IPS DF 6.9 (cell line): ENCODE measurements at regions not wholly inside any gene's neighbourhood (a gene's known extent, or its start where the extent isn't known, plus 50 kb on each side); places are given as distances from the start of the nearest gene placed in this dataset.

ENCODE experiments used
- DNase-seq: peaks from one replicate; pipeline ENCODE4 v3.0.0-alpha.2; 2013; ENCODE audit warnings: low read depth, low spot score
- H3K27ac ChIP-seq: one replicate; pipeline ENCODE4 v1.5.1; 2013; ENCODE audit warnings: low read length, control low read depth
- H3K27me3 ChIP-seq: 2 replicates; pipeline ENCODE4 v1.6.1; 2013; ENCODE audit warnings: mild to moderate bottlenecking, low read length; ENCODE audit not compliant: control insufficient read depth, insufficient read depth
- H3K36me3 ChIP-seq: 2 replicates; pipeline ENCODE4 v1.6.1; 2013; ENCODE audit warnings: low read length; ENCODE audit not compliant: control insufficient read depth, insufficient read depth
- H3K4me1 ChIP-seq: 2 replicates; pipeline ENCODE4 v1.6.1; 2013; ENCODE audit warnings: low read length; ENCODE audit not compliant: control insufficient read depth, insufficient read depth
- H3K4me3 ChIP-seq: 2 replicates; pipeline ENCODE4 v1.5.1; 2013; ENCODE audit warnings: mild to moderate bottlenecking, low read length
- H3K9me3 ChIP-seq: 2 replicates; pipeline ENCODE4 v1.6.1; 2013; ENCODE audit warnings: low read length, inconsistent platforms; ENCODE audit not compliant: control insufficient read depth, insufficient read depth
- WGBS: extraction: QIAGEN DNeasy Blood & Tissue Kit; methylation state at CpG from one replicate; pipeline ENCODE4 v1.1.7; 2013; ENCODE audit warnings: mixed read lengths, missing lambda C conversion rate; ENCODE audit not compliant: insufficient read length, insufficient coverage; 5-methylcytosine and 5-hydroxymethylcytosine counted together

DNA sequence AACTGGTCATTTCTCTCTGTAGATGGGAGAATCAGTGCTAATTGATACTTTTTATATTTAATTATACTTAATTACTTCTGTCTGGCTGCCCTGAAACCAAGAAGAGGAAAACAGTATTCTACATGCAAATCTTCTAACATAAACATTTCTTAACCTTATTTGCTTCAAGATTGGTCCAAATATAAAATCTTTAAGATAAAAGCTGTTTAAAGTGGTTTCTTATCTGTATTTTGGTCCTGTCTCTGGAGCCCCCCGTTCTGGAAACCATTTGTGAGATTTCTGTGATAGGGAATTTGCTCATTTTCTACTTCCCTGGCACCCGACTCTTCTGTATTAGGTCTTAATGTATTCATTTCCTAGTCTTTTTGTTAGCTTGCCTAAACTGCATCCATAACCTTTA is 168.6 kb downstream of the RNF144B start:
- H3K27me3 ChIP-seq: no peaks in the 10 kb centered on the region

GRCh38 chr6:18561037-18561750 is 174.0 kb downstream of the RNF144B start:
- H3K4me3 ChIP-seq: no peak overlapping the region
- no peaks in the 10 kb centered on the region for H3K4me1 ChIP-seq
- H3K36me3 ChIP-seq: no peaks in the 10 kb centered on the region
- no peaks in the 10 kb centered on the region for H3K27me3 ChIP-seq
- DNase-seq: no peak
- no peaks in the 10 kb centered on the region for H3K9me3 ChIP-seq
- whole genome bisulfite sequencing: no CpG with 5 or more reads among the region's 5 CpGs
- no peak overlapping the region for H3K27ac ChIP-seq

More for the DNA sequence above, 168.6 kb downstream of the RNF144B start:
- Histone ChIP-seq H3K4me1 (no peaks in the 10 kb centered on the region), H3K9me3 (no peaks in the 10 kb centered on the region), H3K36me3 (no peaks in the 10 kb centered on the region), H3K27ac (no peak overlapping the region), H3K4me3 (no peak overlapping the region)
- no CpG with 5 or more reads among the region's 2 CpGs for WGBS
- DNase-seq: no peak

- Histone ChIP-seq H3K9me3 (no peaks in the 10 kb centered on the region), H3K36me3 (no peaks in the 10 kb centered on the region), H3K4me1 (no peaks in the 10 kb centered on the region), H3K4me3 (no peak overlapping the region), H3K27me3 (no peaks in the 10 kb centered on the region), H3K27ac (no peak overlapping the region)
- WGBS: no CpG with 5 or more reads among the region's 5 CpGs
- DNase-seq: no peak
Observed at GRCh38 chr6:18562726-18563125, 175.6 kb downstream of the RNF144B start.

DNA sequence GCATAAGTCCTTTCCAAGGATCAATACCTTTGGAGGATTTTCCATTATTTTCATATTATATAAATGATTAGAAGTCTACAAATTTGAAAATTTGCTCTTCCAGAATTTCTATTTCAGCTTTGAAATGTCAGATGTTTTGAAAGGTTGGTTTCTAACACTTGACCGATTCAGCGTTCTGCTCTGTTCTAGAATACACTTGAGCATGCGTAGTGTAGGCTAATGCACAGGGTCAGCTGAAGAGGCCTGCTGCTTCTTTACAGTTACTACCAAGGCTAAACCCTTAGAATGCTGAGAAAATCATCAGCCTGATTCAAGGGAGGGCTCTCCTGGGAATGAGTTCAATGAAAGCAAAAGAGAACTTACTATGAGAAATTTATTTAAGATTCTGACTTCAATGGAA is 177.6 kb downstream of the RNF144B start:
- Histone ChIP-seq H3K27ac (no peak overlapping the region), H3K4me3 (no peak overlapping the region), H3K36me3 (no peaks in the 10 kb centered on the region), H3K9me3 (no peaks in the 10 kb centered on the region), H3K27me3 (no peaks in the 10 kb centered on the region), H3K4me1 (no peaks in the 10 kb centered on the region)
- no CpG with 5 or more reads among the region's 3 CpGs for WGBS
- no peak for DNase-seq

DNA sequence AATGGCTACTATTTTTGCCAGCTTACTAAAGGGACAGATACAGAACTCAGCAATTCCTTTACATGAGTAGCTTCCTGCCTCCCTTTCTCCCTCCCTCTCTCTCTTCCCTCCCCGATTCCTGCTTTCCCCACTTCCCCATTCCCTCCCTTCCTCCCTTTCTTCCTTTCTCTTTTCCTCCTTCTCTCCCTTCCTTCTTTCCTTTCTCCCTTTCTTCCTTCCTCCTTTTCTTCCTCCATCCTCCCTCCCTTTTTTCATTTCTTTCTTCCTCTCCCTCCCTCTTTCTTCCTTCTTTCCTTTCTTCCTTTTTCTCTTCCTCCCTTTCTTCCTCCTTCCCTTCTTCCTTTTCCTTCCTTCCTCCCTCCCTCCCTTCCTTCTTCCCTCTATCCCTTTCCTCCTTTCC is 178.1 kb downstream of the RNF144B start:
- no peak for DNase-seq
- H3K36me3 ChIP-seq: no peaks in the 10 kb centered on the region
- no peaks in the 10 kb centered on the region for H3K4me1 ChIP-seq
- no peaks in the 10 kb centered on the region for H3K27me3 ChIP-seq
- H3K27ac ChIP-seq: no peak overlapping the region
- H3K9me3 ChIP-seq: no peaks in the 10 kb centered on the region
- H3K4me3 ChIP-seq: no peak overlapping the region
- no CpG with 5 or more reads among the region's 1 CpG for WGBS

DNA sequence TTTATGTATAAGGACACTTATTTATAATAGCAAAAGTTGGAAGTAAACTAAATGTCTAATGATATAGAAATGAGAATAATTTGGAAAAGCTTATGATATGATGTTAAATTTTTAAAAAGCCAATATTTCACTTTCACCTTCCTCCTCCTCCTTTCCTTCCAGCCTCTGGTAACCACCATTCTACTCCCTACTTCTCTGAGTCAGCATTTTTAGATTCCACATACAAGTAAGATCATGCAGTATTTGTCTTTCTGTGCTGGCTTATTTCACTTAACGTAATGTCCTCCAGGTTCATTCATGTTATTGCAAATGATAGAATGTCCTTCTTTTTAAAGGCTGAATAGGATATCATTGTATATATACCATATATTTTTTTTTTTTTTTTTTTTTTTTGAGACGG is 180.2 kb downstream of the RNF144B start:
- WGBS: no CpG with 5 or more reads among the region's 2 CpGs
- no peaks in the 10 kb centered on the region for H3K4me1 ChIP-seq
- no peak overlapping the region for H3K27ac ChIP-seq
- H3K9me3 ChIP-seq: no peaks in the 10 kb centered on the region
- H3K4me3 ChIP-seq: no peak overlapping the region
- H3K27me3 ChIP-seq: no peaks in the 10 kb centered on the region
- H3K36me3 ChIP-seq: no peaks in the 10 kb centered on the region
- DNase-seq: no peak

GRCh38 chr6:18577491-18577890 is 190.3 kb downstream of the RNF144B start:
- no peak for DNase-seq
- Histone ChIP-seq H3K27me3 (no peaks in the 10 kb centered on the region), H3K4me1 (no peaks in the 10 kb centered on the region), H3K36me3 (no peaks in the 10 kb centered on the region), H3K27ac (no peak overlapping the region), H3K9me3 (no peaks in the 10 kb centered on the region), H3K4me3 (no peak overlapping the region)
- no CpG with 5 or more reads among the region's 2 CpGs for WGBS

DNA sequence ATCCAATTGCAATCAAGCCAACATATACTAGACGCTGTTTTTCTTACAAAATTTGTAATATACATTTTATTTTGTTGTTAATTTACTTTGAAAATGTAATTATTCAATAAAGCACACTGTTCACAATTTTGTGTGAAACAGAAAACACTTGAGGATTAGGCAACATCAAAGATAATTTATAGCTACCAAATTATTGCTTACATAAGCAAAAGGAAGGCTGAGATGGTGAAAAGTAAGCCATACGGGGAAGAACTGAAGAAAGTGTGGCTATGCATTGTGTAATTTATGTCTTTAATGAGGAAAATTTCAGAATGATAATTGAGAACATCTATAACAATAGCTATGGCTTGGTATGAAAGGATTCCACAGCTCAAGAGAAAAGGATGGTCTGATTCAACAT is 192.0 kb downstream of the RNF144B start:
- no peaks in the 10 kb centered on the region for H3K9me3 ChIP-seq
- DNase-seq: no peak
- WGBS: no CpG with 5 or more reads among the region's 2 CpGs
- H3K4me3 ChIP-seq: no peak overlapping the region
- H3K27me3 ChIP-seq: no peaks in the 10 kb centered on the region
- H3K27ac ChIP-seq: no peak overlapping the region
- no peaks in the 10 kb centered on the region for H3K4me1 ChIP-seq
- no peaks in the 10 kb centered on the region for H3K36me3 ChIP-seq

- no CpG with 5 or more reads among the region's 1 CpG for WGBS
- Histone ChIP-seq H3K9me3 (no peaks in the 10 kb centered on the region), H3K4me1 (no peaks in the 10 kb centered on the region), H3K4me3 (no peak overlapping the region), H3K27me3 (no peaks in the 10 kb centered on the region), H3K27ac (no peak overlapping the region), H3K36me3 (no peaks in the 10 kb centered on the region)
- no peak for DNase-seq
Observed at GRCh38 chr6:18579869-18580268, 192.7 kb downstream of the RNF144B start.

- Histone ChIP-seq H3K9me3 (no peaks in the 10 kb centered on the region), H3K27ac (no peak overlapping the region), H3K4me1 (no peaks in the 10 kb centered on the region), H3K27me3 (no peaks in the 10 kb centered on the region), H3K36me3 (no peaks in the 10 kb centered on the region), H3K4me3 (no peak overlapping the region)
- WGBS: no CpG with 5 or more reads among the region's 4 CpGs
- DNase-seq: no peak
Observed at GRCh38 chr6:18584372-18584771, 197.2 kb downstream of the RNF144B start.

DNA sequence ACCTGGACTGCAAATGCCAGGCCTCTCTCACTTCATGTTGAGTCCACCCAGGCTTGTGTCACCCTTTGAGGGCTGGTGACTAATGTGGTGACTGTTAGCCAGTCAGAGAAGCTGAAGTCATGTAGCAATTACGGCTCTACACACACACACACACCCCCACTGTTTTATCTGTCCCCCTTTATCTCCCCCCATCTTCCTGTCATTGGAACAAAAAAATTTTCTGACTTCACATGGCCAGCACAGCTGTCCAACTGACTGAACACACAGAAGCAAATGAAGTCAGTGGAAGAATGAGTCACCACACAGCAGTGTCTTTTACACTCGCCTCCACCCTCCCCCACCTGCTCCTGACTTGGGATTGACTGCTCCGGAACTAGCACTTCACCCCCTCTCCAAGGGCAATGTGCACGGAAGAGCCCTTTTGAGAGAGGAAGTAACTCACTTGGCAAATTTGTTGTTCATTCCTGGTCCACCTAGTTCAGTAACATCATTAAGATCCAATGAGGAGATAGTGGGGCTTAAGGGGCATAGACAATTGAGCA is 198.0 kb downstream of the RNF144B start:
- Histone ChIP-seq H3K9me3 (no peaks in the 10 kb centered on the region), H3K36me3 (no peaks in the 10 kb centered on the region), H3K27ac (no peak overlapping the region), H3K27me3 (no peaks in the 10 kb centered on the region), H3K4me1 (no peaks in the 10 kb centered on the region), H3K4me3 (no peak overlapping the region)
- no CpG with 5 or more reads among the region's 4 CpGs for WGBS
- DNase-seq: no peak
